ENCODE measurements at regions not wholly inside any gene's neighbourhood (a gene's known extent, or its start where the extent isn't known, plus 50 kb on each side); places are given as distances from the start of the nearest gene placed in this dataset.
A peak's percentile ranks its signal among the peaks of the same experiment; 100 is the strongest.

GRCh38 chr1:234780531-234781162 is 170.7 kb upstream of the IRF2BP2 start (continued):
- TF ChIP-seq MATR3 (CRISPR knock-in tag; IDR thresholded peaks at IDR 0.05) (0 out of 2 replicates have a peak, but pooled peaks have one; percentile 50), EP300 (IDR thresholded peaks at IDR 0.05; ENCODE audit: low read depth in 2 of 2, low read length in 2 of 2) (no peak), EP300 (CRISPR knock-in tag; IDR thresholded peaks at IDR 0.05; ENCODE audit: borderline replicate concordance) (0 out of 2 replicates have a peak, but pooled peaks have one; percentile 9), ZNF687 (CRISPR knock-in tag; IDR thresholded peaks at IDR 0.05) (peak; percentile 49), HHEX (CRISPR knock-in tag; IDR thresholded peaks at IDR 0.05) (0 out of 2 replicates have a peak, but pooled peaks have one; percentile 11), ZNF777 (CRISPR knock-in tag; IDR thresholded peaks at IDR 0.05) (0 out of 2 replicates have a peak, but pooled peaks have one; percentile 35)

GRCh38 chr1:234780112-234780511 is 170.1 kb upstream of the IRF2BP2 start:
- H3K9me3 ChIP-seq (ENCODE audit: low read length), result no peaks in the 10 kb centered on the region
- ATAC-seq (no peak), DNase-seq (ENCODE audit: low spot score) (no peak), FAIRE-seq (no peak)
- no peak overlapping the region for H3K4me3 ChIP-seq (replicated peaks in 1 of 3; ENCODE audit: insufficient read depth in 1 of 3, low read depth in 2 of 3, low read length in 3 of 3)
- 54% methylated on average over 3 of the region's 3 CpGs for WGBS (ENCODE audit: low lambda C conversion rate)
- H3K4me1 ChIP-seq (ENCODE audit: insufficient read depth, low read length), result peaks cover 29% of the 10 kb centered on the region
- in situ Hi-C loops (cut with HindIII; ENCODE audit: extremely low pct_ligation_motif_present, low pct_unique_long_range_greater_than_20kb), result no loop called here
- H4K20me1 ChIP-seq (ENCODE audit: insufficient read depth, low read length), result no peaks in the 10 kb centered on the region
- H2AFZ ChIP-seq (ENCODE audit: low read length), result no peak overlapping the region
- no peak overlapping the region for H3K9ac ChIP-seq (ENCODE audit: insufficient read depth, low read depth, low read length)
- intact Hi-C loops (cut with micrococcal nuclease; ENCODE audit: unreplicated experiment), result no loop called here
- no peak overlapping the region for H3K4me2 ChIP-seq (ENCODE audit: low read depth, low read length)
- ChIA-PET CTCF (ENCODE audit: low intra/inter-chr PET ratio, low total read pairs) (no interaction called here), POLR2A (interaction anchor here (1.6 to 2.9 kb wide), 3 partner anchors 61 to 290 kb away, joined by 4 to 27 read pairs (median 10); no protein-coding TSS in a partner anchor)
- H3K79me2 ChIP-seq (ENCODE audit: insufficient read depth, low read length), result no peaks in the 10 kb centered on the region
- H3K27ac ChIP-seq (ENCODE audit: extremely low read length, insufficient read depth, low read length), result no peak overlapping the region
- BruUV-seq (replicated peaks), result no TSS peak
- no peaks in the 10 kb centered on the region for H3K36me3 ChIP-seq (replicated peaks in 1 of 2; ENCODE audit: control insufficient read depth in 1 of 2, insufficient read depth in 2 of 2, low read length in 2 of 2)
- peaks cover 0 to 28% of the 10 kb centered on the region in 2 experiments; a peak in 3 of 5 replicates for H3K27me3 ChIP-seq (ENCODE audit: control insufficient read depth in 1 of 2, insufficient read depth in 2 of 2, low read length in 2 of 2)
- TF ChIP-seq RFXAP (CRISPR knock-in tag; IDR thresholded peaks at IDR 0.05; ENCODE audit: borderline replicate concordance) (no peak), ZNF446 (CRISPR knock-in tag; IDR thresholded peaks at IDR 0.05) (no peak), DPF2 (CRISPR knock-in tag; IDR thresholded peaks at IDR 0.05; ENCODE audit: borderline replicate concordance, low read depth) (no peak), GABPB1 (CRISPR knock-in tag; IDR thresholded peaks at IDR 0.05) (no peak), ZNF253 (CRISPR knock-in tag; IDR thresholded peaks at IDR 0.05; ENCODE audit: borderline replicate concordance) (no peak), NR2F1 (CRISPR knock-in tag; IDR thresholded peaks at IDR 0.05) (no peak), MXD3 (CRISPR knock-in tag; IDR thresholded peaks at IDR 0.05) (no peak), PRPF4 (IDR thresholded peaks at IDR 0.05; ENCODE audit: low read depth, low read length, poor library complexity, severe bottlenecking) (no peak), ZNF225 (CRISPR knock-in tag; IDR thresholded peaks at IDR 0.05) (no peak), BATF2 (CRISPR knock-in tag; IDR thresholded peaks at IDR 0.05) (no peak), TFDP1 (CRISPR knock-in tag; IDR thresholded peaks at IDR 0.05; ENCODE audit: borderline replicate concordance) (no peak)
